ENCODE measurements at regions not wholly inside any gene's neighbourhood (a gene's known extent, or its start where the extent isn't known, plus 50 kb on each side); places are given as distances from the start of the nearest gene placed in this dataset.

GRCh38 chr5:101605700-101606099 lies 690.4 kb downstream of the SLCO4C1 start:
- FAIRE-seq (no peak), ATAC-seq (no peak), DNase-seq (ENCODE audit: extremely low read depth in 1 of 4, low spot score in 3 of 4) (no peak)
- Histone ChIP-seq H3K36me3 (ENCODE audit: control insufficient read depth, insufficient read depth, low read length) (no peaks in the 10 kb centered on the region), H3K9me1 (ENCODE audit: control insufficient read depth, insufficient read depth, low read length) (no peaks in the 10 kb centered on the region), H3K4me3 (no peak overlapping the region), H3K27ac (ENCODE audit: extremely low read depth, low read depth, low read length) (no peak overlapping the region), H3K9me3 (replicated peaks; ENCODE audit: control insufficient read depth, insufficient read depth, low read depth, low read length) (no peaks in the 10 kb centered on the region), H2AFZ (ENCODE audit: low read depth, low read length) (no peak overlapping the region), H3K27me3 (ENCODE audit: control insufficient read depth in 2 of 2, insufficient read depth in 2 of 2, low read length in 2 of 2) (no peaks in the 10 kb centered on the region), H3K4me2 (ENCODE audit: insufficient read depth, low read length) (no peak overlapping the region), H3K4me1 (replicated peaks in 1 of 2; ENCODE audit: control insufficient read depth in 2 of 2, insufficient read depth in 2 of 2, low read length in 2 of 2) (no peaks in the 10 kb centered on the region), H4K20me1 (replicated peaks; ENCODE audit: control insufficient read depth, insufficient read depth, low read length) (no peaks in the 10 kb centered on the region), H3K9ac (ENCODE audit: insufficient read depth in 1 of 2, low read depth in 2 of 2, low read length in 2 of 2) (no peak overlapping the region), H3K79me2 (ENCODE audit: control insufficient read depth, insufficient read depth, low read length) (no peaks in the 10 kb centered on the region)
- in situ Hi-C loops (cut with MboI), result no loop called here
- intact Hi-C loops (cut with micrococcal nuclease), result no loop called here
- BruUV-seq (replicated peaks), result no TSS peak
- POLR2A ChIA-PET, result no interaction called here
- CTCF ChIA-PET (ENCODE audit: low intra/inter-chr PET ratio), result no interaction called here
- WGBS (ENCODE audit: insufficient coverage, low coverage, missing lambda C conversion rate), result 0% methylated on average over 3 of the region's 3 CpGs
- TF ChIP-seq ZNF282 (CRISPR knock-in tag; IDR thresholded peaks at IDR 0.05) (no peak), RBM39 (optimal IDR thresholded peaks at IDR 0.05; ENCODE audit: low read depth, low read length) (no peak), KAT7 (CRISPR knock-in tag; IDR thresholded peaks at IDR 0.05; ENCODE audit: borderline replicate concordance) (no peak), ZNF77 (CRISPR knock-in tag; IDR thresholded peaks at IDR 0.05) (no peak), ZNF431 (CRISPR knock-in tag; IDR thresholded peaks at IDR 0.05) (no peak), SMAD1 (IDR thresholded peaks at IDR 0.05; ENCODE audit: low read depth, low read length, partially characterized antibody) (no peak), ZNF165 (CRISPR knock-in tag; IDR thresholded peaks at IDR 0.05; ENCODE audit: borderline replicate concordance) (no peak), PYGO2 (tag; IDR thresholded peaks at IDR 0.05) (no peak)

- H2AFZ ChIP-seq (ENCODE audit: low read depth, low read length), result no peak overlapping the region
- no peak overlapping the region for H3K9ac ChIP-seq (ENCODE audit: insufficient read depth in 1 of 2, low read depth in 2 of 2, low read length in 2 of 2)
- no peaks in the 10 kb centered on the region for H4K20me1 ChIP-seq (replicated peaks; ENCODE audit: control insufficient read depth, insufficient read depth, low read length)
- no TSS peak for BruUV-seq (replicated peaks)
- no peaks in the 10 kb centered on the region for H3K9me3 ChIP-seq (replicated peaks; ENCODE audit: control insufficient read depth, insufficient read depth, low read depth, low read length)
- FAIRE-seq (no peak), ATAC-seq (no peak), DNase-seq (ENCODE audit: extremely low read depth in 1 of 4, low spot score in 3 of 4) (no peak)
- no peak overlapping the region for H3K27ac ChIP-seq (ENCODE audit: extremely low read depth, low read depth, low read length)
- ChIA-PET POLR2A (no interaction called here), CTCF (ENCODE audit: low intra/inter-chr PET ratio) (no interaction called here)
- no peak overlapping the region for H3K4me3 ChIP-seq
- 0% methylated on average over 1 of the region's 1 CpG for WGBS (ENCODE audit: insufficient coverage, low coverage, missing lambda C conversion rate)
- H3K36me3 ChIP-seq (ENCODE audit: control insufficient read depth, insufficient read depth, low read length), result no peaks in the 10 kb centered on the region
- intact Hi-C loops (cut with micrococcal nuclease) (no loop called here), in situ Hi-C loops (cut with MboI) (no loop called here)
- no peaks in the 10 kb centered on the region for H3K4me1 ChIP-seq (replicated peaks in 1 of 2; ENCODE audit: control insufficient read depth in 2 of 2, insufficient read depth in 2 of 2, low read length in 2 of 2)
- H3K9me1 ChIP-seq (ENCODE audit: control insufficient read depth, insufficient read depth, low read length), result no peaks in the 10 kb centered on the region
- no peak overlapping the region for H3K4me2 ChIP-seq (ENCODE audit: insufficient read depth, low read length)
- no peaks in the 10 kb centered on the region for H3K27me3 ChIP-seq (ENCODE audit: control insufficient read depth in 2 of 2, insufficient read depth in 2 of 2, low read length in 2 of 2)
- no peaks in the 10 kb centered on the region for H3K79me2 ChIP-seq (ENCODE audit: control insufficient read depth, insufficient read depth, low read length)
- TF ChIP-seq ZNF253 (CRISPR knock-in tag; conservative IDR thresholded peaks at IDR 0.05), result no peak
- no peak for TF ChIP-seq BRD4 (IDR thresholded peaks at IDR 0.05)
- TF ChIP-seq CTCFL (IDR thresholded peaks at IDR 0.05; ENCODE audit: borderline replicate concordance, insufficient read depth, low read depth, low read length, poor library complexity, severe bottlenecking), result no peak
- no peak for TF ChIP-seq ZNF165 (CRISPR knock-in tag; IDR thresholded peaks at IDR 0.05; ENCODE audit: borderline replicate concordance)
- TF ChIP-seq RNF219 (CRISPR knock-in tag; IDR thresholded peaks at IDR 0.05), result no peak
- no peak for TF ChIP-seq FOXJ3 (CRISPR knock-in tag; IDR thresholded peaks at IDR 0.05)
- TF ChIP-seq MEIS2 (IDR thresholded peaks at IDR 0.05; ENCODE audit: partially characterized antibody), result no peak
Observed at GRCh38 chr5:101600614-101601013, 695.5 kb downstream of the SLCO4C1 start.

Data from K562 (cell line).